Activated CD4-positive, alpha-beta T cell treated with anti-CD3 and anti-CD28 coated beads, Interleukin-2, Interleukin-4, amounts not matched to agents 100 ng/mL and 50 ng/mL, durations not matched to agents 16 hours and 8 hours (primary cell): ENCODE measurements at regions not wholly inside any gene's neighbourhood (a gene's known extent, or its start where the extent isn't known, plus 50 kb on each side); places are given as distances from the start of the nearest gene placed in this dataset.
"Not testable (repeated sequence)": the region's sequence is repeated elsewhere in the genome, so short reads cannot be mapped to it uniquely, and the experiment has no call there.

Experiments
- DNase-seq: peaks from one replicate; pipeline ENCODE4 v3.0.0-alpha.2; 2020; ENCODE audit warnings: low spot score

- no peak for DNase-seq
These were observed 458.6 kb upstream of the ATXN8OS start for GRCh38 chr13:69649063-69649392.

- no peak for DNase-seq
These were observed 459.1 kb upstream of the ATXN8OS start for GRCh38 chr13:69648340-69649062.

GRCh38 chr13:69644447-69644846 is 463.2 kb upstream of the ATXN8OS start:
- no peak for DNase-seq

GRCh38 chr13:69641773-69642172 is 465.9 kb upstream of the ATXN8OS start:
- DNase-seq = no peak

- no peak for DNase-seq
These were observed 474.6 kb upstream of the ATXN8OS start for GRCh38 chr13:69633044-69633443.

- no peak for DNase-seq
These were observed 483.7 kb upstream of the ATXN8OS start for GRCh38 chr13:69623973-69624372.

GRCh38 chr13:69619651-69620050 is 488.0 kb upstream of the ATXN8OS start:
- DNase-seq = no peak

GRCh38 chr13:69618838-69619237 is 488.8 kb upstream of the ATXN8OS start:
- DNase-seq = no peak

GRCh38 chr13:69618393-69618792 is 489.2 kb upstream of the ATXN8OS start:
- no peak for DNase-seq

GRCh38 chr13:69617587-69617986 is 490.0 kb upstream of the ATXN8OS start:
- DNase-seq = no peak

GRCh38 chr13:69616396-69616795 is 491.2 kb upstream of the ATXN8OS start:
- DNase-seq = no peak

- DNase-seq = not testable (repeated sequence)
These were observed 492.6 kb upstream of the ATXN8OS start for GRCh38 chr13:69615055-69615454.

GRCh38 chr13:69604698-69605097 is 502.9 kb upstream of the ATXN8OS start:
- no peak for DNase-seq

GRCh38 chr13:69603144-69603853 is 504.3 kb upstream of the ATXN8OS start:
- DNase-seq = no peak

GRCh38 chr13:69601661-69602060 is 506.0 kb upstream of the ATXN8OS start:
- DNase-seq = no peak

GRCh38 chr13:69600811-69601210 is 506.8 kb upstream of the ATXN8OS start:
- DNase-seq = no peak

- no peak for DNase-seq
These were observed 510.5 kb upstream of the ATXN8OS start for GRCh38 chr13:69597088-69597487.

- DNase-seq = no peak
These were observed 512.4 kb upstream of the ATXN8OS start for GRCh38 chr13:69595181-69595580.

- DNase-seq = no peak
These were observed 516.2 kb upstream of the ATXN8OS start for GRCh38 chr13:69591437-69591836.

- DNase-seq = no peak
These were observed 517.9 kb upstream of the ATXN8OS start for GRCh38 chr13:69589531-69590235.

GRCh38 chr13:69585656-69586055 is 522.0 kb upstream of the ATXN8OS start:
- no peak for DNase-seq

GRCh38 chr13:69580255-69580654 is 527.4 kb upstream of the ATXN8OS start:
- no peak for DNase-seq

- DNase-seq = no peak
These were observed 528.3 kb upstream of the ATXN8OS start for GRCh38 chr13:69579351-69579750.
